Ovary (tissue), 3 donors: ENCODE measurements at regions not wholly inside any gene's neighbourhood (a gene's known extent, or its start where the extent isn't known, plus 50 kb on each side); places are given as distances from the start of the nearest gene placed in this dataset.

Experiments used
- EP300 ChIP-seq: sonication (generic); formaldehyde crosslinking; IDR thresholded peaks from one replicate; pipeline ENCODE4 v1.6.1; 2017; ENCODE audit warnings: antibody characterized with exemption
- POLR2A ChIP-seq: fragments of 450-650 bp; IDR thresholded peaks from one replicate; pipeline ENCODE4 v1.6.1; 2017; ENCODE audit warnings: antibody characterized with exemption, mild to moderate bottlenecking, moderate library complexity
- TF ChIP-seq, protein P1 (sequence below), 3 donors: fragments of 450-650 bp in 2 of 3; fragments of 200-600 bp in 1 of 3; IDR thresholded peaks; one replicate each; pipeline versions ENCODE4 v1.5.1 to v1.8.0; 2016 to 2022; ENCODE audit warnings: antibody characterized with exemption in 3 of 3, mild to moderate bottlenecking in 1 of 3
- donor health status: DM: no; HTN: no; CAD: no.

DNA sequence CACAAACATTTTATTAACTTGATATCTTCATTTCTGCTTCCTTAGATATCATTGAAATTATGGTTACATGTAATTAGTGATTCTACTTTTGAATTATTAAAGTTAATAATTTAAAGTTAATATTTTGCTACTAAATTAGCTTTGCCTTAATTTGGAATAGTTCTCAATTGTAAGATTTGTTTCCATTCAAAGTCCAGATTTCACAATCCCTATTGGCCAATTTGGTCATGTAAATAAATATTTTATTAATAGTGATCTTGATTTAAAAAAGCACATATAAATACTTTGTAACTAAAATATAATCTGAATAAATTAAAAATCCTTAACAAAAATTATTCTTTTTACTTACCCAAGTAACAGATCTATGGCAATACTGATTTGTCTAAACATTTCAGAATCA is 1558.6 kb downstream of the NCAM2 start:
- TF ChIP-seq, protein P1, sequence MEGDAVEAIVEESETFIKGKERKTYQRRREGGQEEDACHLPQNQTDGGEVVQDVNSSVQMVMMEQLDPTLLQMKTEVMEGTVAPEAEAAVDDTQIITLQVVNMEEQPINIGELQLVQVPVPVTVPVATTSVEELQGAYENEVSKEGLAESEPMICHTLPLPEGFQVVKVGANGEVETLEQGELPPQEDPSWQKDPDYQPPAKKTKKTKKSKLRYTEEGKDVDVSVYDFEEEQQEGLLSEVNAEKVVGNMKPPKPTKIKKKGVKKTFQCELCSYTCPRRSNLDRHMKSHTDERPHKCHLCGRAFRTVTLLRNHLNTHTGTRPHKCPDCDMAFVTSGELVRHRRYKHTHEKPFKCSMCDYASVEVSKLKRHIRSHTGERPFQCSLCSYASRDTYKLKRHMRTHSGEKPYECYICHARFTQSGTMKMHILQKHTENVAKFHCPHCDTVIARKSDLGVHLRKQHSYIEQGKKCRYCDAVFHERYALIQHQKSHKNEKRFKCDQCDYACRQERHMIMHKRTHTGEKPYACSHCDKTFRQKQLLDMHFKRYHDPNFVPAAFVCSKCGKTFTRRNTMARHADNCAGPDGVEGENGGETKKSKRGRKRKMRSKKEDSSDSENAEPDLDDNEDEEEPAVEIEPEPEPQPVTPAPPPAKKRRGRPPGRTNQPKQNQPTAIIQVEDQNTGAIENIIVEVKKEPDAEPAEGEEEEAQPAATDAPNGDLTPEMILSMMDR (IDR thresholded peaks at IDR 0.05): no peak
- TF ChIP-seq EP300: no peak
- no peak for TF ChIP-seq POLR2A
